ENCODE measurements at regions not wholly inside any gene's neighbourhood (a gene's known extent, or its start where the extent isn't known, plus 50 kb on each side); places are given as distances from the start of the nearest gene placed in this dataset.
"Not testable (repeated sequence)": the region's sequence is repeated elsewhere in the genome, so short reads cannot be mapped to it uniquely, and the experiment has no call there.

DNA sequence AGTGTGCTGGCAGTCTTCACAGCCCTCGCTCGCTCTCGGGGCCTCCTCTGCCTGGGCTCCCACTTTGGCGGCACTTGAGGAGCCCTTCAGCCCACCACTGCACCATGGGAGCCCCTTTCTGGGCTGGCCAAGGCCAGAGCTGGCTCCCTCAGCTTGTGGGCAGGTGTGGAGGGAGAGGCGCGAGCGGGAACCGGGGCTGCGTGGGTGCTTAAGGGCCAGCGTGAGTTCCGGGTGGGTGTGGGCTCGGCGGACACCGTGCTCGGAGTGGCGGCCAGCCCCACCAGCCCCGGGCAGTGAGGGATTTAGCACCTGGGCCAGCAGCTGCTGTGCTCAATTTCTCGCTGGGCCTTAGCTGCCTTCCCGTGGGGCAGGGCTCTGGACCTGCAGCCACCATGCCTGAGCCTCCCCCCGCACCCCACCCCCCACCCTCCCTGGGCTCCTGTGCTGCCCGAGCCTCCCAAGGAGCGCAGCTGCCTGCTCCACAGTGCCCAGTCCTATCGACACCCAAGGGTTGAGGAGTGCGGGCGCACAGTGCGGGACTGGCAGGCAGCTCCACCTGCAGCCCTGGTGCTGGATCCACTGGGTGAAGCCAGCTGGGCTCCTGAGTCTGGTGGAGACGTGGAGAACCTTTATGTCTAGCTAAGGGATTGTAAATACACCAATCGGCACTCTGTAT lies 684.4 kb upstream of the GOLIM4 start:
- not testable (repeated sequence) for H3K4me1 Mint-ChIP-seq (ENCODE audit: low read depth); H3K27me3 Mint-ChIP-seq (ENCODE audit: low read depth); H3K4me3 Mint-ChIP-seq; H3K27ac Mint-ChIP-seq; H3K9me3 Mint-ChIP-seq; H3K36me3 Mint-ChIP-seq (ENCODE audit: low read depth)

DNA sequence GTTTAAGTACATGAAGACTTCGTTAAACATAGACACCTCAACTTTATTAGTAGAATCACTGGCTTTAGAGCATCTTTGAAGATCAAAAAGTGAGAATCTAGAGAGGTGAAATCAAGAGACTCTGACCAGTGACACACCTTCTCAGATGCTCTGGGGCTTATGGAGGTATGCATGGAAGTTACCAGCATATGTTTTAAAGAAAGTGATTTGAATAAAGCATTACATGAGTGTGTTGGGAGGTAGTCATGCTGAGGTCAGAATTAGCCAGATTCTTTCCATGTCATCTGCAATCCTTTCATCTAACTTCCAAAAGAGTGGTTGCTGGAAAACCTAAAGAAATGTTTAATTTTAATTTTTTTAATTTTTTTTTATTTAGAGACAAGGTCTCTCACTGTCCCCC lies 658.0 kb upstream of the GOLIM4 start:
- Mint-ChIP-seq H3K9me3 (no peaks in the 10 kb centered on the region), H3K27me3 (ENCODE audit: low read depth) (no peaks in the 10 kb centered on the region), H3K4me1 (ENCODE audit: low read depth) (no peaks in the 10 kb centered on the region), H3K27ac (no peak overlapping the region), H3K36me3 (ENCODE audit: low read depth) (no peaks in the 10 kb centered on the region), H3K4me3 (no peak overlapping the region)

- Mint-ChIP-seq H3K4me3 (no peak overlapping the region), H3K27ac (no peak overlapping the region), H3K4me1 (ENCODE audit: low read depth) (no peaks in the 10 kb centered on the region), H3K9me3 (no peaks in the 10 kb centered on the region), H3K27me3 (ENCODE audit: low read depth) (no peaks in the 10 kb centered on the region), H3K36me3 (ENCODE audit: low read depth) (no peaks in the 10 kb centered on the region)
Observed at GRCh38 chr3:168752339-168752738, 656.6 kb upstream of the GOLIM4 start.

- H3K4me3 Mint-ChIP-seq = no peak overlapping the region
- H3K27me3 Mint-ChIP-seq (ENCODE audit: low read depth) = no peaks in the 10 kb centered on the region
- no peaks in the 10 kb centered on the region for H3K36me3 Mint-ChIP-seq (ENCODE audit: low read depth)
- H3K9me3 Mint-ChIP-seq = peaks cover 14% of the 10 kb centered on the region
- H3K27ac Mint-ChIP-seq = no peak overlapping the region
- H3K4me1 Mint-ChIP-seq (ENCODE audit: low read depth) = no peaks in the 10 kb centered on the region
Observed at GRCh38 chr3:168747697-168748096, 652.0 kb upstream of the GOLIM4 start.

GRCh38 chr3:168738527-168739325 lies 643.0 kb upstream of the GOLIM4 start:
- Mint-ChIP-seq H3K4me3 (no peak overlapping the region), H3K27ac (no peak overlapping the region), H3K27me3 (ENCODE audit: low read depth) (no peaks in the 10 kb centered on the region), H3K9me3 (no peaks in the 10 kb centered on the region), H3K36me3 (ENCODE audit: low read depth) (no peaks in the 10 kb centered on the region), H3K4me1 (ENCODE audit: low read depth) (no peaks in the 10 kb centered on the region)

DNA sequence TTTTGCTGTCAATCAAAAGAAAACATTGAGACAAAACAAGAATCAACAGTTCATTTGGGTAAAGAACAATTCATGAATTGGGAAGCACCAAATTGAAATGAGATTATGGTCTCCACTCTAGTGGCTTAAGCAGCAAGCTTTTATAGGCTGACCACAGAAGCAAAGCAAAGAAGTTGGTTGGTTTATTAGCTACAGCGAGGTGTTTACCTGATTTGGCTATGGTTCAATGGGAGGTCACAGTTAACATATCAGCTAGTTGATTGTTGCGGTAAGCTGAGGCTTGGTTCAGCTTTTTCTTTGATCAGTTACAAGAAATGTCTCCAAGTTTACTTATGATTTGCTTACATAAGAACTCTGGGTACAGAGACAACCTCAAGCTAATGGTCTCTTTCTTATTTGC lies 640.5 kb upstream of the GOLIM4 start:
- H3K9me3 Mint-ChIP-seq = peaks cover 4% of the 10 kb centered on the region
- H3K4me1 Mint-ChIP-seq (ENCODE audit: low read depth) = no peaks in the 10 kb centered on the region
- H3K4me3 Mint-ChIP-seq = no peak overlapping the region
- no peaks in the 10 kb centered on the region for H3K36me3 Mint-ChIP-seq (ENCODE audit: low read depth)
- no peaks in the 10 kb centered on the region for H3K27me3 Mint-ChIP-seq (ENCODE audit: low read depth)
- H3K27ac Mint-ChIP-seq = no peak overlapping the region

- Mint-ChIP-seq H3K9me3 (peaks cover 4% of the 10 kb centered on the region), H3K27ac (no peak overlapping the region), H3K4me3 (no peak overlapping the region), H3K27me3 (ENCODE audit: low read depth) (no peaks in the 10 kb centered on the region), H3K36me3 (ENCODE audit: low read depth) (no peaks in the 10 kb centered on the region), H3K4me1 (ENCODE audit: low read depth) (no peaks in the 10 kb centered on the region)
Observed at GRCh38 chr3:168730073-168730472, 634.3 kb upstream of the GOLIM4 start.

GRCh38 chr3:168722091-168722490 lies 626.4 kb upstream of the GOLIM4 start:
- H3K27ac Mint-ChIP-seq = no peak overlapping the region
- H3K4me1 Mint-ChIP-seq (ENCODE audit: low read depth) = no peaks in the 10 kb centered on the region
- no peak overlapping the region for H3K4me3 Mint-ChIP-seq
- H3K27me3 Mint-ChIP-seq (ENCODE audit: low read depth) = no peaks in the 10 kb centered on the region
- no peaks in the 10 kb centered on the region for H3K9me3 Mint-ChIP-seq
- no peaks in the 10 kb centered on the region for H3K36me3 Mint-ChIP-seq (ENCODE audit: low read depth)

DNA sequence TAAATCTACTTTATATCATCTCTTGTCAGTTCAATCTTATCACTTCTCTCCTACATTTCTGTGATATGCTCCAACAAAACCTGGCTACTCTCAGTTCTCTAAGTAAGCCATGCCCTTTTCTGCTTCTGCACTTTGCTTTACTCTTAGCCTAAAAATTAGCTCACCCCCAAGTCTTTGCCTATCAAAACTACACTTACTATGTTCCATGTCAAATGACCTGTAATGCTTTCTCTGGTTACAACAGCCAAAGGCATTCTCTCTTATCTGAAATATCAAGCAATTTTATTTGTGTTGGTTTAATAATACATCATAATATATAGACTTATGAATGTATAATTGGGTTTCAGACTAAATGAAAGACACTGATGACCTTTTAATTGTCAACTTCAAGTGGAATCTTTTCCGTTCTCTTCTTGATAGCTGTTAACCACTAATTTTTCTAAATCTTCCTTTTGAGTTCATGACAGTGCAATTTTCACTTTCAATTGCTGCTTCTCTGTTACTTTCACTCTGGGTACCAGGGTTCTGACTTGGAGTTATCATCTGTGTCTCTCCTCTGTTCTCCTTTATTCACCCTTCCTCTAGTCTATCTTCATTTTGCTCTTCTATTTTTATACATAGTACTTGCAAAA lies 619.0 kb upstream of the GOLIM4 start:
- Mint-ChIP-seq H3K4me3 (no peak overlapping the region), H3K9me3 (no peaks in the 10 kb centered on the region), H3K27me3 (ENCODE audit: low read depth) (no peaks in the 10 kb centered on the region), H3K27ac (no peak overlapping the region), H3K4me1 (ENCODE audit: low read depth) (no peaks in the 10 kb centered on the region), H3K36me3 (ENCODE audit: low read depth) (no peaks in the 10 kb centered on the region)

GRCh38 chr3:168709073-168709472 lies 613.3 kb upstream of the GOLIM4 start:
- no peaks in the 10 kb centered on the region for H3K36me3 Mint-ChIP-seq (ENCODE audit: low read depth)
- no peaks in the 10 kb centered on the region for H3K9me3 Mint-ChIP-seq
- no peak overlapping the region for H3K4me3 Mint-ChIP-seq
- H3K27ac Mint-ChIP-seq = no peak overlapping the region
- no peaks in the 10 kb centered on the region for H3K27me3 Mint-ChIP-seq (ENCODE audit: low read depth)
- no peaks in the 10 kb centered on the region for H3K4me1 Mint-ChIP-seq (ENCODE audit: low read depth)

DNA sequence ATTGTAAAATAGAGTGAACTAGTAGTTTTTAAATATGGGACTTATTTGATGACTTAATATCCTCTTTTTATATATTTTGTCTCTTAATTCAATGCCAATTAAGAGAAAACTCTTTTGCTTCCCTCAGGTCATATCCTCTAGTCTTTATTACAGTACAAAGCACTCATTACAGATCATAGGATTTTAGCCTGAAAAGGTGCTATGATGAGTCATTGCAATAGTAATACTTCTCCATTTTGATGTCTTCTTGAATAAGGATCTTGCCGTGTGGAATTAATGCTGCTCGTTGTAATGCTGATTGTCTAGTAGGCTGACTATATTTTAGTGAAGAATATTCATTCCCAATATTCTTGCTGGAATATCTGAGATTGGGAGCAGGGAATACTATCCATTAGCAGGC lies 612.2 kb upstream of the GOLIM4 start:
- no peaks in the 10 kb centered on the region for H3K4me1 Mint-ChIP-seq (ENCODE audit: low read depth)
- H3K4me3 Mint-ChIP-seq = no peak overlapping the region
- no peaks in the 10 kb centered on the region for H3K27me3 Mint-ChIP-seq (ENCODE audit: low read depth)
- no peaks in the 10 kb centered on the region for H3K36me3 Mint-ChIP-seq (ENCODE audit: low read depth)
- H3K27ac Mint-ChIP-seq = no peak overlapping the region
- H3K9me3 Mint-ChIP-seq = no peaks in the 10 kb centered on the region

GRCh38 chr3:168705412-168705811 lies 609.7 kb upstream of the GOLIM4 start:
- Mint-ChIP-seq H3K4me1 (ENCODE audit: low read depth) (no peaks in the 10 kb centered on the region), H3K36me3 (ENCODE audit: low read depth) (no peaks in the 10 kb centered on the region), H3K27me3 (ENCODE audit: low read depth) (no peaks in the 10 kb centered on the region), H3K27ac (no peak overlapping the region), H3K9me3 (no peaks in the 10 kb centered on the region), H3K4me3 (no peak overlapping the region)

DNA sequence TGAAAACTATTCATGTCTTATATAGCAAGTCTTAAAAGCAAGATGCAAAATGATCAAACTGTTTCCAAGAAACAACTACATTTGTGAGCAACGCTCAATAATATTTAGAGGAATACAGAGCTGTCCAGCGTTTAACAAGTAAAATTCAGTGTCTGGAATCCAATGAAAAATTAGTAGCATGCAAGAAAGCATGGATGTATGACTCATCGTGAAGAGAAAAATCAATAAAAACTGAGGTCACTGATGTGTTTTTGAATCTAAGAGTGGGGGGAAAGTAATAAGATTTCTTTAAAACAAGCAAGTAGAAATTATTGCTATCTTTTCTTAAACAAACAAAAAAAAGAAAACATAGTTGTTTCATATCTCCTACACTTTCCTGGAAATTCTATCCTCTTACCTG lies 600.3 kb upstream of the GOLIM4 start:
- Mint-ChIP-seq H3K36me3 (ENCODE audit: low read depth) (no peaks in the 10 kb centered on the region), H3K27ac (no peak overlapping the region), H3K4me1 (ENCODE audit: low read depth) (no peaks in the 10 kb centered on the region), H3K4me3 (no peak overlapping the region), H3K9me3 (no peaks in the 10 kb centered on the region), H3K27me3 (ENCODE audit: low read depth) (no peaks in the 10 kb centered on the region)

DNA sequence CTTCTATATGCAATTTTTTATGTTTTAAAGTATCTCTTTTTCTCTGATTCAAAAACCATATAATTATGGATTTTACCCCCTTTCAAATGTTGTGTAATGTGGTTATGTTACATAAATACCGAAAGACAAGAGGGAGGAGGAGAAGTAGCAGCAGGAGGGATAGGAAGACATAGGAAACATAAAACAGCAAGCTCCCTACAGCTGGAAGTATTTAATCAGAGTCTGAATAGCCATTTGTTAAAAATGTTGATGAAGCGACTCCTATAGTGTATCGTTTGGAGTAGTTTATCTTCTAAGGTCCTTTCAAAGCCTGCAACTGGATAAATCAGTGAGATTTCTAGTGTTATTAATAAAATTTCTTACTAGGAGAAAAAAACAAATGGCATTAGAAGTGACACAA lies 598.1 kb upstream of the GOLIM4 start:
- H3K27me3 Mint-ChIP-seq (ENCODE audit: low read depth) = no peaks in the 10 kb centered on the region
- no peaks in the 10 kb centered on the region for H3K4me1 Mint-ChIP-seq (ENCODE audit: low read depth)
- no peaks in the 10 kb centered on the region for H3K9me3 Mint-ChIP-seq
- H3K4me3 Mint-ChIP-seq = no peak overlapping the region
- no peaks in the 10 kb centered on the region for H3K36me3 Mint-ChIP-seq (ENCODE audit: low read depth)
- H3K27ac Mint-ChIP-seq = no peak overlapping the region

DNA sequence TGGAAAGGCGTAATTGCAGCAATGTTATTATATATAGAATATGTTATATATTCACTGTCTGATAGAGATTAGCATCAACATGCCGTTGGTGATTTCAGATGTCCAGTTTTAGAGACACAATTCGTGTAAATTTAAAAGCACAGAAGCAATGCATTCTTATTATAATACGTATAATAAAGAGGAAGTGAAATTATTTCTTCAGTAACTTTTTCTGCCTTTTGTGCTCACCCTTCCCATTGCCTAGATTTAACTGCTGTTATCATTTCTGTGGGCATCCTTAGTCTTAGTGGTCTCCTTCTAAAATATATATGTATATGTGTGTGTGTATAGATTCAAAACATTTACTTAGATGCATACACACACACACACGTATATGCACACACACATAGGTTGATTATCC lies 592.5 kb upstream of the GOLIM4 start:
- no peaks in the 10 kb centered on the region for H3K27me3 Mint-ChIP-seq (ENCODE audit: low read depth)
- H3K9me3 Mint-ChIP-seq = no peaks in the 10 kb centered on the region
- no peaks in the 10 kb centered on the region for H3K4me1 Mint-ChIP-seq (ENCODE audit: low read depth)
- H3K27ac Mint-ChIP-seq = no peak overlapping the region
- no peak overlapping the region for H3K4me3 Mint-ChIP-seq
- H3K36me3 Mint-ChIP-seq (ENCODE audit: low read depth) = no peaks in the 10 kb centered on the region

Measured in T-helper 1 cell treated with Interleukin-12 subunit alpha and Interleukin-12 subunit beta and Interleukin-4 antibody, amounts not matched to agents 30 μg/mL and 1 μg/mL, for 36 hours (primary cell).